ENCODE measurements at regions not wholly inside any gene's neighbourhood (a gene's known extent, or its start where the extent isn't known, plus 50 kb on each side); places are given as distances from the start of the nearest gene placed in this dataset.

DNA sequence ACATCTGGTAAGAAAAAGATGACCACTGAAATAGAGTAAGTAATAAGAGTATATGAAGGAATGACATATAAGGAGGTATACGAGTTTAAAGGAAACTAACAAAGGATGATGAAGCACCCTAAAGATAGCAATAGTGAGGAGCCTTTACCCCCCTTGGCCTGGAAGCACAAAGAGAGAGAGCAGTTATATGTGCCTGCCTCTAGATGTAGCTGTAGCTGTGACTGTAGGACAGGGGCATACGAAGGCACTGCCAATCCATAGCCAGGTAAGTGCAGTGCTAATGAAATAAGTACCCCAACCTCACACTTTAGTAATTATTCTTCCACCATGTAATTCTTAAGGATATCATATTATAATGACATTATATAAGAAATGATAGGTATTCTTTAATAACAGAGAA lies 90.1 kb upstream of the FKBP1C start:
- H3K4me3 ChIP-seq (ENCODE audit: low read length) = no peak overlapping the region
- no peaks in the 10 kb centered on the region for H3K9me3 ChIP-seq (ENCODE audit: insufficient read depth, low read depth, low read length)
- no peak overlapping the region for H3K27ac ChIP-seq (ENCODE audit: low read length)
- H3K27me3 ChIP-seq (ENCODE audit: insufficient read depth, low read length) = no peaks in the 10 kb centered on the region
- H3K4me1 ChIP-seq (ENCODE audit: insufficient read depth, low read length) = no peaks in the 10 kb centered on the region
- no peaks in the 10 kb centered on the region for H3K36me3 ChIP-seq (ENCODE audit: insufficient read depth, low read depth, low read length)
- H3K9ac ChIP-seq (ENCODE audit: low read depth, low read length) = no peak overlapping the region

DNA sequence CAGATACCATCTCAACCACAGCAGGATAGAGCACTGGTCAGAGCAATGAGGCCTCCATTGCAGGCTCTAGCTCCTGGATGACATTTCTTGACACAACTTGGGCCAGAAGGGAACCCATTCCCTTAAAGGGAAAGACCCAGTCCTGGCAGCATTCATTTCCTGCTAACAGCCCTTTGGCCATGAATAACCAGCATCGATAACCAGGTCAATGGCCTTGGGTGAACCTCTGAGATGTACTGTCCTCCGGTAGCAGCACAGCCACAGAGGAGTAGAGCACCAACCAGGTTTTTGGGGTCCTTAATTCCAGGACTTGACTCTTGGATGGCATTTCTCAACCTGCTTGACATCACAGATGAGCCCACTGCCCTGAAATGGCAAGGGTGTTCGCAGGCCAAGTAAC lies 71.2 kb upstream of the FKBP1C start:
- Histone ChIP-seq H3K9me3 (ENCODE audit: insufficient read depth, low read depth, low read length) (no peaks in the 10 kb centered on the region; the same call in 1 of the 2 replicates), H3K36me3 (ENCODE audit: insufficient read depth, low read depth, low read length) (no peaks in the 10 kb centered on the region), H3K9ac (ENCODE audit: low read depth, low read length) (no peak overlapping the region), H3K27me3 (ENCODE audit: insufficient read depth, low read length) (no peaks in the 10 kb centered on the region), H3K4me3 (ENCODE audit: low read length) (no peak overlapping the region), H3K4me1 (ENCODE audit: insufficient read depth, low read length) (0 out of 2 replicates have a peak, but pooled peaks cover under 1% of the 10 kb centered on the region), H3K27ac (ENCODE audit: low read length) (no peak overlapping the region)

DNA sequence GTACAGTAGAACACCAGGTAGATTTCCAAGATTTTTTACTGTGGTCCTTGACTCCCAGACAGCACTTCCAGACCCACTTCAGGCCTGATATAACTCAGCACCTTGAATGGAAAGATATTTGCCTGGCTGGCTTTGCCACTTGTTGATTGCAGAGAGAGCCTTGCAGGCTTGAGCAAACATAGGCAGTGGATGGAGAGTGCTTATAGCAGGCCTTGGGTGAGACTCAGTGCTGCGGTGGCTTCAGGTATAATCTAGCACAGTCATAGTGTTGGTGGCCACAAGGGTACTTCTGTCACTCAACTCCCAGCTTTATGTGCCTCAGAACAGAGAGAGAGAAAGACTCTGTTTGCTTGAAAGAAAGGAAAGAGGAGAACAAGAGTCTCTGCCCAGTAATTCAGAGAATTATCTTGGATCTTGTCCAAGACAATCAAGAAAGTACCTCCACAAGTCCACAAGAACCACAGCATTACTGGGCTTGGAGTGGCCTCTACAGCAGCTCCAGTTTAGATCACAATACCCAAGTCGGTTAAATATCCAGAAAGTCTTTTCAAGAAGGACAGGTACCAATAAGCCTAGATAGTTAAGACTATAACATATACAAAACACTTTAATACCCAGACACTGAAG lies 70.5 kb upstream of the FKBP1C start:
- Histone ChIP-seq H3K4me3 (ENCODE audit: low read length) (no peak overlapping the region), H3K9me3 (ENCODE audit: insufficient read depth, low read depth, low read length) (no peaks in the 10 kb centered on the region; the same call in 1 of the 2 replicates), H3K27me3 (ENCODE audit: insufficient read depth, low read length) (no peaks in the 10 kb centered on the region), H3K27ac (ENCODE audit: low read length) (no peak overlapping the region), H3K36me3 (ENCODE audit: insufficient read depth, low read depth, low read length) (no peaks in the 10 kb centered on the region), H3K9ac (ENCODE audit: low read depth, low read length) (no peak overlapping the region), H3K4me1 (ENCODE audit: insufficient read depth, low read length) (peaks cover 5% of the 10 kb centered on the region; the same call in 1 of the 2 replicates)

DNA sequence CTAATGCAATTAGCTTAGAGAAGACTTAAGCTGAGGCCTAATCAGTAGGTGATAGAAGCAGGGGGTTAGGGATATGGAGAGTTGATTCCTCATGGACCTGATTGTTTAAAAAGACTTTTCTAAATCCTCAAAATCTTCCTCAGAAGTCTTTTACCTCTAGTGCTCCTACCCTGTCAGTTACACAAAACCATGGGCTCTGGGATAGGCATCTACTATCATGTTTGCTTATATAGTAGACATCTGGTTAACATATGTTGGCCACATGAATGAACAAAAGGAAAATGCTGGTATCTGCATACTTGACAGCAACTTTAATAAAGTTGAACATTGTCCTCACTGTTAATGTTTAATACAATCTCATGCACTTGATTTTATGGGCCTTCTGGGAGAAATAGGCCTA lies 61.5 kb upstream of the FKBP1C start:
- Histone ChIP-seq H3K9me3 (ENCODE audit: insufficient read depth, low read depth, low read length) (no peaks in the 10 kb centered on the region), H3K27ac (ENCODE audit: low read length) (no peak overlapping the region), H3K4me1 (ENCODE audit: insufficient read depth, low read length) (peaks cover 5% of the 10 kb centered on the region; the same call in 1 of the 2 replicates), H3K27me3 (ENCODE audit: insufficient read depth, low read length) (no peaks in the 10 kb centered on the region), H3K4me3 (ENCODE audit: low read length) (no peak overlapping the region), H3K9ac (ENCODE audit: low read depth, low read length) (no peak overlapping the region), H3K36me3 (ENCODE audit: insufficient read depth, low read depth, low read length) (no peaks in the 10 kb centered on the region)

DNA sequence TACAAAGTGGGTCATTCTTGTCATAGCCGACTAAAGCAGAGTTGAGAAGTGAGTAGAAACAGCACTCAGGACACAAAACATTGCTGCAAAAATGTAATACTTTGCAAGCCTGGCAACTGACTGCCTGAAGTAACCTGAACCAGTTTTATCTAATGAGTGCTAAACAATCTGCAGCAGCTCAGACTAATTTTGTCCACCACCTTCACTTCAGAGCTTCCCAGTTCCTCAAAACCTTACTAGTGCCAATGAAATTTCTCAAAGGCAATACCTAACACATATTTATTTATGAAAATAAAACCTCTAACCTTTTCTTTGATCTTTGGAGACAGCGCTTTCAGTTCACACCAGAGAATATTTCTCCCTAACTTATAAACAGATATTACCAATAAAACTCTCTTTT lies 56.7 kb upstream of the FKBP1C start:
- Histone ChIP-seq H3K9me3 (ENCODE audit: insufficient read depth, low read depth, low read length) (no peaks in the 10 kb centered on the region), H3K27ac (ENCODE audit: low read length) (no peak overlapping the region), H3K27me3 (ENCODE audit: insufficient read depth, low read length) (no peaks in the 10 kb centered on the region), H3K9ac (ENCODE audit: low read depth, low read length) (no peak overlapping the region), H3K4me1 (ENCODE audit: insufficient read depth, low read length) (no peaks in the 10 kb centered on the region), H3K4me3 (ENCODE audit: low read length) (no peak overlapping the region), H3K36me3 (ENCODE audit: insufficient read depth, low read depth, low read length) (no peaks in the 10 kb centered on the region)
